Stimulated activated CD4-positive, alpha-beta T cell treated with anti-CD3 and anti-CD28 coated beads, TNF-alpha, amount 100 ng/mL, for 1 hour (primary cell): ENCODE measurements at regions not wholly inside any gene's neighbourhood (a gene's known extent, or its start where the extent isn't known, plus 50 kb on each side); places are given as distances from the start of the nearest gene placed in this dataset.
"Not testable (repeated sequence)": the region's sequence is repeated elsewhere in the genome, so short reads cannot be mapped to it uniquely, and the experiment has no call there.

Source experiments
- DNase-seq, 3 donors: peaks; one replicate each; pipeline ENCODE4 v3.0.0-alpha.2; 2020; ENCODE audit warnings: low read depth in 3 of 3, low spot score in 1 of 3

DNA sequence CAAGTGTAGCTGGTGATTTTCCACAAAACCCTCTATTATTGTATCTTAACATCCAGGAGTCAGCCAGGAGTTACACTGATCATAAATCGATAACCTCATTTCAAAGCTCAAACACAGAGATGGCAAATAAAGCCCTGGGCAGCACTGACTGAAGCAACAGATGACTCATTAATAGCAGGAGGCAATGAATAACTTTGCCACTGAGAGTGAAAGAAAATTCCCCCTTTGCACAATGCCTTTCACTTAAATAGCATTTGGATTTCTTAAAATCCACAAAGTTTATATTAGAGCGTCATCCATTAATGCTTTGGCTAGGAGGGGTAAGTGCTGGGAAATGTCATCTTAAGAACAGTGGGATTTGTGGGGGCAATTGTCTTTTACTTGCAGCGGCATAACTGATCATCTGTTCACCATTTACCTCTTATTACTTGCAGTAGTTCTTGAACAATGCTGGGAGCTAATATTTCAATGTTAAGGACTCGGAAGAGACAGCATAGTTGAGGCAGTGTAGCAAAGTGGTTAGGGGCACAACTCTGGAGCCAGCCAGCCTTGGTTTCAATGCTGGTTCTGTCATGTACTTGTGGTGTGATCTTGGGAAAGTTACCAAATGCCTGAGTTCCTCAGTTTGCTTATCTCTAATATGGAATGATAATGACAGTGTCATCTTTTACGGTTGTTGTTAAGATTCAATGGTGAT, 630.4 kb upstream of the TBL1XR1 start:
- no peak for DNase-seq

DNA sequence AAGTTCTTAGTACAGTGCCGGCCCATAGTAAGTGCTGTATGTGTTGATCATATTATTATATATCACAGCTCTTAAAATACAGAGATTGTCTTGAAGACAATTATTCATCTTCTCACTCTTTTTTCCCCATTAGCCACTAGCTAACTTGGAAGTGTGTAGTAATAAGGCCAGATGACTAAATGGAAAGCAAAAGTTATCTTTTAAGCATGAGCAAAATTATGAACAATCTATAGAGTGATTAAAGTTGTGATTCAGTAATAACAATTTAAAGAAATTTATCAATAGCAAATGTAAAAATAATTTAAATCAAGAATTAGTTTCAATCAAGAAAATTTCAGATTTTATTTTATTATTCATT, 630.9 kb upstream of the TBL1XR1 start:
- no peak for DNase-seq

DNA sequence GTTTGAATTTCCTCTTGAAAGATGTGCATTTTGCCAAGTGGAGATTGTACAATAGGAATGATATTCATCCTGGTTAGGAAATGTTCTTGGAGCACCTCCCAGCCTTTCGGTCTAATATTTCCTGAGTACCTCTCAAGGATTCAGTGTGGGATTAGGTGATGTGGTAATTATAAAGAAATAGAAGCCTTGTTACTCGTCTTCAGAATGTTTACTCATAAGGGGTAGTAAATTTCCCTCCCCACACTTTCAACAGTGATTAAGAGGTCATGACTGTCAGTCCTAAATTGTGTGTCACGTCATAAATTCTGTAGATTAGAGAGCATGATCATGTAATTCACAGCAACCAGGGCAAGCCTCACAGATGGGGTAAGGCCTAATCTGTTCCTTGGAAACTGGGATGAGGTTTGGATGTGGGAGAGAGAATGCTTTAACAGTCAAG, 633.1 kb upstream of the TBL1XR1 start:
- DNase-seq = no peak

DNA sequence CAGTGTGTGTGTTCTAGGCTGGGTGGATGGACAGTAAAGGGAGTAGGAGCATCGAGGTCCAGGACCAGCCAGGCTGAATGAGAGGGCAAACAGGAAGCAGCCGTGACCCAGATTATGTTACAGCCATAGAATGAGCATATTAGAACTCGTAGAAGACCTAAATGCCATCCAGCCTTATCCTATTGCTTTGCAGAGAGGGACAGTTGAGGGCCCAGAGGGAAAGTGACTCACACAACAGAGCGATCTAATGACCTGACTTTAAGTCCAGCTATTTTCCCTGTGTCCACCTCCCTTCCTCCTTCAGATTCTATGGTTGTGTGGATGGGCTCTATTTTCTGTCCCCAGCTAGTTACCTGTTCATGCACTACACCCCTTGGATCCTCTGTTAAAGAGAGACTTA, 634.1 kb upstream of the TBL1XR1 start:
- DNase-seq = no peak

DNA sequence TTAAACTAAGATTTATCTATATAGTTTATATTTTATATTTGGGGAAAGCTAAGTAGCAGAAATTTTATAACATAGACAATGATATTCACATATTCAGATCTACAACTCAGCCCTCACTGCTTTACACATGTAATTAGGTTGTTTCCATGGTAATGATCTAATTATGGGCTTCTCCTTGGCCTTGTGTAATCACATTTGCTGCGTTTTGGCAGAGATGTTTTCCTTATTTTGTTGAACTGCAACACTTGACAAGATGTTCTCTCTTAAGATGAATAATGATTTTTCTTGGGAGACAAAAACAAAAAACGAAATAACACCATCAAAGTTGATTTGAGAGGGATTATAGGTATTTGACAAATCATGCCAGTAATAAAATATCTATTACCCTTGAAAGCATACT, 635.6 kb upstream of the TBL1XR1 start:
- DNase-seq = no peak

DNA sequence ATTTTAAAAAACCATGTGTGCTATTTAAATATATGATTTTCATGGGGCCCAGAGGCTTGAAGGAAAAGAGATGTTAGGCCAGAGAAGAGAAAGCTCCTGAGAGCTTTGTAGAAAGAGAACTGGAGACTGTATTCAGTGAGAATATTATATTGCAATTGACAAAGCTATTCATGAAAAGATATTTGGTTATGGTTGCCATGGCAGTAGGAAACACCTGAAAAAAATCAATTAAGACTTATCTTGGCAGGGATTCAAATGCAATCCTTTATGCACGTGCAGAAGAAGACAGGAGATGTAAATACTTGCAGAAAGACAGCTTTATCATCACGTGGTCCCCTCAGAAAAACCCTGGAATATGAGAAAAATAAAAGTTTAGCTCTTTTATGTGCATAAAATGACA, 636.0 kb upstream of the TBL1XR1 start:
- no peak for DNase-seq

DNA sequence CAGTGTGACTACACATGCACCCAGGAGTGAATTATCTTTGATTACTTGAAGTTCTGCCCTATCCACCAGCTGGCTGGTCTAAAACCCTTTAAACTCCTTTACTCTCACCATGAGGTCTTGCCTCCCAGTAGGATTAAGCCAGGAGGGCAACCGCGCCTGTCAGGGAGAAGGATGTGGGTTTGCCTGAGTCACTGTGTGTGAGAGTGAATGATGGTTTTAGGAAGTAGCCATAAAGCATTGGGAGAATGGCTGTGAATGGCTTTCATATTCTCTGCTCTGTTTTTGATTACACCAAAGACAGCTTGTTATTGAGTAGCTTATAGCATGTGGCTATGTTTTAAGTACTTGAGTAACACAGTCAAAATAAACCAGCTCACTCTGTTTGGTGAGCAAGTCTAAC, 637.7 kb upstream of the TBL1XR1 start:
- no peak for DNase-seq

DNA sequence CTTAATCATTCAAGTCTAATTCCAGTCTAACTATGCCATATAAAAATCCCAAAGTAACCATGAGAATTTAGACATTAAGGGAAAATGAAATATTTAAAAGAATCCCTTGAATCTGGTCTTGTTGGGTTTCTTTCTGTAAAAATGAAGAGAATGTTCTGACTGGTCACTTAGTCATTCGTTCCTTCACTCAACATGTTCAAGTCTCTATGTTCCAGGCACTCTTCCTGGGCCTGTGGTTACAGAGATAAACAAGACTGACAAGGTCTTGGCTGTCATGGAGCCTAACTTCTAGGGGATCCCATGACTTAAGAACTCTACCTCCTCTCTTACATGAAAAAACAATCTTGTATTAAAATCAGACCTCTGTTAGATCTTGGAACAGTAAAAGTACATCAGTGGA, 638.6 kb upstream of the TBL1XR1 start:
- DNase-seq = no peak

DNA sequence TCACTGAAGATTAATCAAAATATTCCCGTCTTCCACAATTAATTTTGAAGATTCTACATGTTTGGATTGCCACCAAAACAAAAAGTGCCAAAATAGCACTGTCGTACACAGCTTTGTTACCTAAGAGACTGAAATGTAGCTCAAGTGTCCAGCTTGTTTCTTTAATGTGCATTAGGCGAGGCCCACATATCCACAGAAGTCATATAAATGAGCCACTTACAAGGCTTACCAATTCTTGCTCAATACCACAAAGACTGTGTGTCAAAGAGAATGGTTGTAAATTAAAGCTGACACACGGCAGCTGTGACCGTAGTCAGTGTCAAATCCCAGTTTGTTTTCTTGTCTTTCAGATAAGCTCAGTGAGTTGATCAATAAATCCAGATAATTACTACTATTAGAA, 639.4 kb upstream of the TBL1XR1 start:
- no peak for DNase-seq

DNA sequence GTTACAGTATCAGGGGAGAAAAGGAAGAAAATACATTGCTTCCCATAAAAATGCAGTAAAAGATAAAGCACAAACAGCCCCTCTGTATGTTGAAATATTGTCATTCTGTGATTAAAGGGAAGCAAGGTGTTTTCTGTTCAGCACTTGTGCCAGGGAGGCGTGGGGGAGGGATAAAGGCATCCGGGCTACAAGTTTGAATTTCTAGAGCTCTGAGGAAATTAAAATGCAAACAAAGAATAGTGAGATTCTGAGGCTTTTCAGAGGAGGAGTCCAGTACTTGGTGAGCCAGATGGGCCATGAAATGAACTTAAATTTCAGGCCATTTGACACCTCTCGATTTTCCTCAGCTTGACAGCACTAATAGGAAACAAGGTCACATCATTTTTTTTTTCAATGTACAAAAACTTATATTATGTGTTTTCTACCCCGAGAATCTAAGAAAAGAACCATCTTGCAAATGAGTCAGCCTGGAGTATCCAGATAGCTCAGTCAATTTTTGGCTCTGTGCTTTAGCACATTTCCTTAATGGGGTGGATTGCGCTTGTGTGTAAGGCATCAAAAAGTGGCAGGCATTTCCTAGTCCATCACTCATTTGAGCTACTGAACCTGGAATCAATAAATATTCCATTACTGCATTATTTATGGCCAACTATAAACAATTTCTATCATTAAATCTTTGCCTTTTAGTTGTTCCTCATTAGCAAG, 640.8 kb upstream of the TBL1XR1 start:
- no peak for DNase-seq

DNA sequence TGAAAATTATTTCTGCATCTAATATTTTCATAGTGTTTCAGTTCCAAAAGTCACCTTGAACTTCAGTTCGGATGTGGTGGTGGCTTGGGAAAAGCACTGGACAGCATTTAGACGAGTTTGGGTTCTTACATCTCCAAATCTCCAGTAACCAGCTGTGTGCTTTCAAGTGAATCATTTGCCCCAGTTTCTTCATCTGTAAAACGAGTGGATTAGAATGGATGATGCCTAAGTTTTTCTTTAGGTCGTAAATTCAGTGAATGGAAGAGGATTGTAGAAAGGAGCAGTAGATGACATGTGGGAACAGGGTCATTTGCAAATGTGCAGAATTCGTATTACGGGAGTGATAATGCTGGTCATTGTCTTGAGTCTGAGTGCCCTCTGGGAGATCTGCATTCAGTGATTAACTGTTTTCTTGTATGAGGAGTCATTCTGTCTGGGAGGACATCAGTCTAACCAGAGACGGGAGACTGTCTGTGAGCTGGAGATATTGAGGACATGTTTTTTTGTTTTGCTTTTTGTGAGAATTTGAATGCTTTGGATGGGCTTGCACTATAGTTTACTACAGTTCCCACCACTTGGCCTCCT, 641.6 kb upstream of the TBL1XR1 start:
- no peak for DNase-seq

DNA sequence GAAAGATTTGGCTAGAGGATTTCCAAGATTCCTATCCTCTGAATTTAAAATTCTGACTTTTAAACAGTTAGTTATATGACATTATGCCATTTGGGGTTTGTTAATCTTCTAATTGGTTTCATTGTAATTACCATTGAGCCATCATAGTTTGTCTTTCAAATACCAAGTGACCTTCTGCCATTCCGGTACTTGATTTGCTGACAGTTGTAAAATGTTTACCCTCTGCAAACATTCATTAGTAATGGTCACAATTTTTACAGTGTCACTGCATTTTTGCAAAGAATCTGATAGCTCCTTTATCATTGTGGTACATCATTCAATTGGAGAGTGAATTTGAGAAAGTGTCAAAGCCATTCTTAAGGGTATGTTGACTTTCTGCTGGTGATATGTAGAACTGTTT, 645.0 kb upstream of the TBL1XR1 start:
- DNase-seq = no peak

DNA sequence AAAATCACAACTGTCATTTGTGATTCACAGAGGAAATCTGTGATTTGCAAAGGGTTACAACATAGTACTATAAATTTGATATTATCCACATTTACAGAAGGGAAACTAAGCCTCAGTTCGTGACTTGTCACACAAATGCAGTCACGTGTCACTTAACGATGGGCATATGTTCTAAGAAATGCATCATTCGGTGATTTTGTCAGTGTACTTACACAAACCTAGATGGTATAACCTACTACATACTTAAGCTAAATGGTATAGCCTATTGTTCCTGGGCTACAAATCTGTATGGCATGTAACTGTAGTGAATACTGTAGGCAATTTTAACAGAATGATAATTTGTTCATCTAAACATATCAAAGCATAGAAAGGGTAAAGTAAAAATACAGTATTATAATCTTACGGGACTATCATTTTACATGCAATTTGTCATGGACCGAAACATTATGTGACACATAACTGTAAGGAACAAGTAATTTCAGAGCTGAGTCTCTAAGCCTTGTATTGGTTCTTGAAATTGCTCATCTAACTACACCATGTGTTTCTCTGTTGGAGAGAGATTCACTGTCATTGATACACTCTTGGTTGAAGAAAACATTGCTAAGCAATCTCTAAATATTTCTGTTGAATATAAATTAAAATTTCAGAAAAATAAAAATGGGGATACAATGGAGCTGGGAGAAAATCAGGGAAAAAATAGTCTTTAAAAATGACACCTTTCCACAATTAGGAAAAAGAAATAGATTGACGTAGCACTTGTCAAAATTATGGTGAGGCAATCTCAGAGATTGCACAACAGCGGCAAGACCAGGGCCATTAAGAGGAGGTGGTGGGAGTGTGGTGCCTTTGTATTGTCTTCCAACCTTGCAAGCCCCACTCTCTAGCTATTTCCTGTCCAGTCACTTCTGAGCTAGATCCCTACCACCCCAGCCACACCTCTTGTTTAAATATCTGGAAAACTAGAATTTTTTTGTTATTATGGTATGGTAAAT, 645.8 kb upstream of the TBL1XR1 start:
- no peak for DNase-seq

DNA sequence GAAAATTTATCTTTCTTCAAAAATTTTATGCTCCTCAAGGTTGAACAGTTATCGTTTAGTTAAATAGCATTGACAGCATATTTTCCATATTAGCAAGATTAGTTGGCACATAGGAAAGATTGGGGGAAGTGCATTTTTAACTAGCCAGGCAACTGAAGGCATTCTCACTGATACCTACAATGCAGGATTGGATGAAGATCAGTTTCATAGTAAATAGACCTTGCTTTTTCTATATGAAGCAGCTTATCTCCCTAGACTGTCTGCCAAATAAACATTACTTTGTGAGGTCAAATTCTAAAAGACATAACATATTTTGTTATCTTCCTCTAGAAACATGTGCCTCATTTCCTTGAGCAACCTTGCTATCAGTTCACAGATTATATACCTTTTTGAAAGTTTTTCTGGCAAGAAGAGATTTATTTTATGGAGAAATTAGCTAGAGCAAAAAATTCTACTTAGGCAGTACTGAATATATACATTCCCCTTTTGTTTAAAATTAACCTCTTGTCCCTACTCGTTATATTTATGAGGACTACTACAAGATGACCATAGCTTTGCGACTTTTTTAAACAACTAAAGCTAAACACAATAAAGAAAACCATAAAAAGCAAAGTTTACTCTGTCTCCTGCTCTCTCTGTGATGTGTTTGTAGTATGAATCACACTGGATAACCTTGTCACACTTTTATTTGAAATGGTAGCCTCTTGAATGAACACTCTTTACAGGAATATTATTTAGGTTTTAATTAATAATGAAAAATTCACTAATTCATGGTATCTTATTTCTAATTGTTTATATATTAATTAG, 654.9 kb upstream of the TBL1XR1 start:
- no peak for DNase-seq

DNA sequence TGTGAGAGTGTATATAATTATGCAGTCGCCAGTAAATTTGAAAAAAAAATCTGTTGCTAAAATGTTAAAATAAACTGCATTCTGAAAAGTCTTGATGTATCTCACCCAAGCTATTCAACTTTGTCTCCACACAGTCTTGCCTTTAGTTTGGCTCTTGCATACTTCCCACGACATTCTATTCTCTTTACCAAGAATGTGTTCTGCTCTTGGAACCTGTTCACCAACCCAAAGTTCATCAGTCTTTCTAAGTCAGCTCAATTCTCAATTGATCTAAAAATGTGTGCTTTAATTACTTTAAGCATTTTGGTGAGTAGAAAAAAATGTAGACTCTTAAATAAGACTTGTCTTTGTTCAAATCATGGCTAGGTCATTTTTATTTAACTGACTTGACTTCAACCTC, 657.7 kb upstream of the TBL1XR1 start:
- no peak for DNase-seq

DNA sequence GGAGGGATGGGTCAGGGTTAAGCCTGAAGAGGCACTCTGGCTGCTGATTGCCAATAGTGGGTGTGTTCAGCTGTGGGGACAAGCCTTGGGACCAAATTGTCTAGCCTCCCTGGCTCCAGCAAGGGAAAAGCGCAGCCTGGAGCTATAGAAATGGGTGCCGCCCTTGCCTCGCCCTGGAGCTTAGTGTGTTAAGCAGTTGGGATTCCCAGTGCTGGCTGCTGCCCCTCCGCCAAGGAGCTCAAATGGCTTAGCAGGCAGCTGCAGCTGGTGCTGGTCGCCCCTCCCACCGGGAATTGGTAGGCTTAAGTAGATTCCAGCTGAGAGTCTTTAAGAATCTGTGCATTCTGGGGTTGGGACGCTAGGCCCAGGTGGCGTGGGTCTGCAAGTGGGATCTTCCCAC, 662.9 kb upstream of the TBL1XR1 start:
- DNase-seq = no peak

DNA sequence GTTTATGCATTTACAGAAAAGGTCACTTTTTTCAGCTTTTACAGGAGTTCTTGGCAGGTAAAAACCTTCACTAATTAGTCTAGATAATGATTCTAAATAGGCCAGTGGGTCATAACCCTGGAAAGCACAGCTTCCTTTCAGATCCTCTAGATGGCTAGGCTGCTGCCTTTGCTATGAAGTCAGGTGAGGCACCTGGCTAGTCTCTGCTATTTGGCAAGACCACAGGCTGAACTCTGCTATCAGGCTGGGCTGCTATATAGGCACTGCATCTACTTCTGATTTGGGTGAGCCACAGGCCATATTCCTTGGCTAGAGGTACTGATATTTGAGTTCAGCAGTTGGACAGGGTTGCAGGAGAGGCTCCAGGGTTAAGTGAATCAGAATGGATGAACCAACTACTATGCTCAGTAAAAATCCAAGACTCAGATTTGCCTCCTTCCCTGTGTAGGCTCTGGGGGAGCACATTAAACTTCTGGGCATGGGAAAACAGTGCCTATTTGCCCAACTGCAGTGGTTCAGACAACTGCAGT, 665.7 kb upstream of the TBL1XR1 start:
- no peak for DNase-seq

DNA sequence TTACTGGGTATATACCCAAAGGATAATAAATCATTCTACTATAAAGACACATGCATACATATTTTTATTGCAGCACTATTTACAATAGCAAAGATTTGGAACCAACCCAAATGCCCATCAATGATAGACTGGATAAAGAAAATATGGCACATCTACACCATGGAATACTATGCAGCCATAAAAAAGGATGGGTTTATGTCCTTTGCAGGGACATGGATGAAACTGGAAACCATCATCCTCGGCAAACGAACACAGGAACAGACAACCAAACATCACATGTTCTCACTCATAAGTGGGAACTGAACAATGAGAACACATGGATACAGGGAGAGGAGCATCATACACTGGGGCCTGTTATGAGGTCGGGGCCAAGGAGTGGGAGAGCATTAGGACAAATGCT, 665.0 kb upstream of the KCNMB2 start:
- DNase-seq = not testable (repeated sequence)

DNA sequence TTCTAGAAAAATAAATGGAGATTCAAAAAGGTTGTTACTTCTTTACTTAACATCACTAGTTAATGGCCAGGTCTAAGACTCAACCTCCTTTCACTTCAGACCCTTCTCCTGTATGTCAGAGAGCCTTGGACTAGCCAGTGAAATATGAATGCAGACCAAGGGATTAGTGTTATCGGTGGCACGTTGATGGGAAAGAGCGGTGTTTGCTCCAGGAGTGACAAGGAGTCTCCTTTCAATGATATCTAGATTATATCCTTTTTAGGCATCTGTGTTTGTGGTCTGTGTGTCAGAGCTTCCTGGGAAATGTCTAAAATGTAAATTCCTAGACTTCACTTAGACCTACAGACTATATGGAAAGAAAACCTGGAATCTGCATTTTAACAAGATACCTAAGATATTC, 658.0 kb upstream of the KCNMB2 start:
- no peak for DNase-seq

DNA sequence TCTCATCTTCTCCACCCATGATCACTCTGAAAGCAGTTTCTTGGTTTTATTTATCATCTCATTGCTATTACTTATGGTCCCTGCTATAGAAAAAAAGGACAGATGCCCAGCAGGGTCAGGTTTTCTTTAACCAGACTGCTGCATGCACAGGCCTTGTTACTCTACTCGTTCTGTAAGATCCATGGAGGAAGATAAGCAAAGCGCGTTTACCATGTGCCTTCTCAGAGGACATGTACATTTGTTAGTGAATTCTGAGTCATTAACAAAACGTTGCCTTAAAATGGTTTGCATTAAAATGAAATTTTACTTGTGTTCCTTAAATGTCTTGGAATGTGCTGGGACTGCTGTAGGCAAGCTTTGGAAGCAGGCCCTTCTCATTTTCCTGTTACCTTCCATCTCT, 657.3 kb upstream of the KCNMB2 start:
- no peak for DNase-seq
